HG02623 (cell line): ENCODE measurements at regions not wholly inside any gene's neighbourhood (a gene's known extent, or its start where the extent isn't known, plus 50 kb on each side); places are given as distances from the start of the nearest gene placed in this dataset.

Experiments
- ATAC-seq: cut with Tn5 transposase; IDR thresholded peaks from one replicate; pipeline ENCODE4 v1.9.1; 2021; ENCODE audit warnings: moderate library complexity; ENCODE audit not compliant: unreplicated experiment

GRCh38 chr15:98442379-98442833 lies 205.9 kb upstream of the IGF1R start:
- ATAC-seq, result no peak

GRCh38 chr15:98442901-98443300 lies 205.4 kb upstream of the IGF1R start:
- no peak for ATAC-seq

- ATAC-seq, result no peak
Measured at GRCh38 chr15:98443526-98443925, 204.8 kb upstream of the IGF1R start.

DNA sequence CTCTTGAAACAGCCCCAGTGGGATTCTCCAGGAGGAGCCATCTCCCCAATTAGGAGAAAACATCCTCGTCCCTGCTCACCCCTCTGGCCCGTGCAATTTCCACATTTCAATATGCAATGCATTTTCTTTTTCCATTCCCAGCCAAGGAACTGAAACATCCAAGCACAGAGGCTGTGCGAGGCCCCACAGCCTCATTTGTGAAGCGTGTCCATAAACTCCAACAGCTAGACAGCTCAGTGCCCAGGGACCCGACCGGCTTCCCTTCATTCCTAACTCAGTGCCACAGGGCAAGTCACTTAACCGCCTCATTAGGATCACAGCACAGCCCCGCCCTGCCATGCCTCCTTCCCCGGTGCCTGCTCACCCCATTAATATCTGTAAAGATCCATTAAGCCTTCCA lies 204.2 kb upstream of the IGF1R start:
- no peak for ATAC-seq

- ATAC-seq, result no peak
Measured at GRCh38 chr15:98445315-98445714, 203.0 kb upstream of the IGF1R start.

GRCh38 chr15:98446083-98446482 lies 202.3 kb upstream of the IGF1R start:
- no peak for ATAC-seq

- no peak for ATAC-seq
Measured at GRCh38 chr15:98447069-98447468, 201.3 kb upstream of the IGF1R start.

GRCh38 chr15:98451236-98451635 lies 197.1 kb upstream of the IGF1R start:
- ATAC-seq, result no peak

DNA sequence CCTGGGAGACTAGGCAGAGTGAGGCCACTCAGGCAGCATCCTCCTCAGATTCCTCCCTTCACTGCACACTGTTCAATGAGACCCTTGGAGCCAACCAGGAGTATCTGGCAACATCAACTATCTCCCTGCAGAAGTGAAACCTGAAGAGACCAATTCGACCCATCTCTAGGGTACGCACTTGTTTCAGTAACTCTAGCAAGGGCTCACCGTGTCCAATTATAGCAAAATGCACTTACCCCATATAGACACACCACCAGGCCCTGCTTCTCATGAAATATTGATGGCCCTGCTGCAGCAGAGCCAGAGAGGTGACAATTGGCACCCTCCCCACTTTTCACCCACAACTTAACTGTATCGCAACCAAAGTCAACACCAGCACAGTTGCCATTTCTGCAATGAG lies 196.1 kb upstream of the IGF1R start:
- no peak for ATAC-seq

DNA sequence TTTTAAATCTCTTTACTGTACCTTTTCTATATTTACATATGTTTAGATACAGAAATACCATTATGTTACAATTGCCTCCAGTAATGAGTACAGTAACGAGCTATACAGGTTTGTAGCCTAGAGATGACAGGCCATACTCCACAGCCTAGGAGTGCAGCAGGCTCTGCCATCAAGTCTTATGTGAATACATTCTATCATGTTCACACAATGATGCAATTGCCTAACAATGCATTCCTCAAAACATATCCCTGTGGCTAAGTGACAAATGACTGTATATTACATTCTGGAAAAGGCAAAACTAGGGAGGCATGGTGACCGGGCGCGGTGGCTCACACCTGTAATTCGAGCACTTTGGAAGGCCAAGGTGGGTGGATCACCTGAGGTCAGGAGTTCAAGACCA lies 192.4 kb upstream of the IGF1R start:
- ATAC-seq, result no peak

DNA sequence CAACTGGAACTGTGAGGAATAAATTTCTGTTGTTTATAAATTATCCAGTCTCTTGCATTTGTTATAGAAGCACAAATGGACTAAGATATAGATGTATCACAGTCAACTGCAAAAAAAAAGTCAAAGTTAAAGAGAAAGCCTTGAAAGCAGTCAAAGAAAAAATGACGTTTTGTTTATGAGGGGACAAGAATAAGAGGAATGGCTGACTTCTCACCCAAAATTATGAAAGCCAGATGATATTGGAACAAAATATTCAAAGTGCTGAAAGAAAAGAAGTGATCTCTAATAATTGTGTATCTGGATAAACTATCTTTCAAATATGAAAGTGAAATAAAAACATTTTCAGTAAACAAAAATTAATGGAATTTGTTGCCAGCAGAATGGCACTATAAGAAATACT lies 171.8 kb upstream of the IGF1R start:
- no peak for ATAC-seq

GRCh38 chr15:98480844-98481243 lies 167.5 kb upstream of the IGF1R start:
- ATAC-seq, result no peak

DNA sequence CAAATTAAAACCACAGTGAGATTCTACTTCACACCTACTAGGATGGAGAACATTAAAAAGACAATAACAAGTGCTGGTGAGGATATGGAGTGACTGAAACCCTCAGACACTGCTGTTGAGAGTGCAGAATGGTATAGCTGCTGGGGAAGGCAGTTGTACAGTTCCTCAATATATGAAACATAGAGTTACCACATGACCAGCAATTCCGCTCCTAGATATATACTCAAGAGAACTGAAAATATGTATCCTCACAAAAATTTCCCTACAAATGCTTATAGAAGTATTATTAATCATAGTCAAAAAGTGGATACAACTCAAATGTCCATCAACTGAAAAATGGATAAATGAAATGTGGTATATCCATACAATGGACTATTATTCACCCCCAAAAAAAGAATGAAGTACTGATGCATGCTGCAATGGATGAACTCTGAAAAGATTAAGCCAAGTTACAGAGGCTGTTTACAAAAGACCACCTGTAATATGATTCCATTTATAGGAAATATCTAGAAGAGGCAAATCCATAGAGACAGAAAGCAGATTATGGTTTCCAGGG lies 164.7 kb upstream of the IGF1R start:
- no peak for ATAC-seq

GRCh38 chr15:98484914-98485313 lies 163.4 kb upstream of the IGF1R start:
- no peak for ATAC-seq

DNA sequence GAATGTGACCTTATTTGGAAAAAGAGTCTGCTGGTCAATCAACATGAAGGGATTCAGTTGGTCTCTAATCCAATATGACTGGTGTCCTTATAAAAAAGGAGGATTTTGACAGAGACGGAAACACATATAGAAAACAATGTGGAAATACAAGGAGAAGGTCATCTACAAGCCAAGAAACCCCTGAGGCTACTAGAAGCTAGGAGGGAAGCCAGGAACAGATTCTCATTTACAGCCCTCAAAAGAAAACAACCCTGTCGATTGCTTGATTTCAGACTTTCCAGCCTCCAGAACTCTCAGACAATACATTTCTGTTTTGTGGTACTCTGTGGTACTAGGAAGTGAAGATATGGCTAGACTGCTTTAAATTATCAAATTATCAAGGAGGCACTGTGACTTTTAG lies 162.9 kb upstream of the IGF1R start:
- ATAC-seq, result no peak

DNA sequence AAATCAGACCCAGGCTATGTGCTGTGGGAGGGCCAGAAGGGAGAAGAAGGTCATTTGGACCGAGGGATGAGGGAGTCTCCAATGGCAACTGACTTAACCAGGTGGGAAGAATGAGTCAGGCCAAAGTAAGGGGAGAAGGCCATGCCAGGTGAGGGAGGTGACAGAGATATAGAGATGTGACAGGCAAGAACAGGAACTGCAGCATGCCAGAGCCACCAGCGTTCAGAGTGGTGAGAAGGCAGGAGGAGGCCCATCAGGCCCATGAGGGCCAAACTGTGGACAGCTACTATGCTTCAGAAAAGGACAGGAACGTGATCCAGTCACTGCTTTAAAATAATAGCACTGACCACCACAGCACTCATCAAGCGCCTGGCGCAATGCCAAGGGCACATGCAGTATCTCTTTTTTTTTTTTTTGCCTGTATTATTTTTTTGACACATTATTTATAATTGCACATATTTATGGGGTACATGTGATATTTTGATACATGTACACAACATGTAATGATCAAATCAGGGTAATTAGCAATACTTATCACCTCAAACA lies 154.3 kb upstream of the IGF1R start:
- ATAC-seq, result no peak

- ATAC-seq, result no peak
Measured at GRCh38 chr15:98501192-98501591, 147.1 kb upstream of the IGF1R start.

DNA sequence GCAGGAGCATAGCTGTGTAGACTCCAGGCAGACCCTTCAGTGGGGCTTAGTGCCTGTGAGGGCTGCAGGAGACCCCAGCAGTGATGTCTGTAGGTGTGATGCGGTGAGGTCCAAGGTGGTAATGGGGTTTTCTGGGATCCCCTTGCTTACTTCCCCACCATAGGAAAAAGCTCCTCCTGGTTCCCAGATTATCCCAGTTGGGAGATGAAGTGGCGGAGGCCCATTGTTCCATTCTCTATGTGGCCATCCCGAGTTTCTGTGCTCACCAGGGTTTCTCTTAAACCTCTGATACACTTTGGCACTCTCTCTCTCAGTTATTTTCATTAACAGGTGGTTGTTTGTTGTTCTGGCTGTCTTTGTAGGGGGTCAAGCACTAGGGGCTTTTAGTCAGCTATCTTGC lies 146.7 kb upstream of the IGF1R start:
- ATAC-seq, result no peak

- no peak for ATAC-seq
Measured at GRCh38 chr15:98503970-98504369, 144.4 kb upstream of the IGF1R start.

- no peak for ATAC-seq
Measured at GRCh38 chr15:98504998-98505397, 143.3 kb upstream of the IGF1R start.

DNA sequence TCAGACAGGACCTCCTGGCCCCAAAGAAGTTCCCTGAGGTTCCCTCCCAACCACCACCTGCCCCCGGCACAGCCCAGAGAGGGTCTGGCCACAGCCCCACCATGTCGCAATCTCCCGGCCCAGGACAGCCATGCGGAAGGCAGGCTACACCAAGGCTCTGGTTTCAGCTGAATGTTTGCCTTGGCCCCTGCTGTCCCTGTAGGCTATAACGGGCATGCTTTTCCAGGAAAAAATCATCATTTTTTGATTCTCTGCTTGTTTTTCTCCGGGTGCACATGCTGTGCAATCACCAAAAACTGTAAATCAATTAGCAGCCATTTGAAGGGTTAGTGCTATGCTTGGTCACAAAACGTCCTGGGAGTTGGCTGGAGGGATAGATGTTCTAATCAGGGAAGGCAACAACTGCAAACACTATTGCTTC lies 142.7 kb upstream of the IGF1R start:
- ATAC-seq, result no peak

DNA sequence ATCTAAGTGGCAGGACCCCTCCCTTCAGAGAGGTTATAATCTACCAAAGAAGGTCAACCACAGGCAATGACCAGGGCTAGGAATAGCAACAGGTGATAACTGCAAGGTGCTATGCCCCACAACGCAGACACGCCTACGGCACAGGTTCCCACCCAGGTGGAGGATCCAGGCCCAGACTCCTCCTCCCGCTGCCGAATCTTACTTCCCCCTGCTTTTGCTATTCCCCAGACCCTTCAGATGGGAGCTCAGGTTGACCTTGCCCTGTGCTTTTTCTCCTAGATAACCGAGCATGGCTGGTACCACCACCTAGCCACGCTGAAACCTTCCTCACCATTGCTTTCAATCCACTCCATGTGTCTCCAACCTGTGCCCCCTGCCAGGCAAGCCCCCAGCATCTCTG lies 142.2 kb upstream of the IGF1R start:
- no peak for ATAC-seq

GRCh38 chr15:98506711-98507110 lies 141.6 kb upstream of the IGF1R start:
- no peak for ATAC-seq
